ENCODE measurements at regions not wholly inside any gene's neighbourhood (a gene's known extent, or its start where the extent isn't known, plus 50 kb on each side); places are given as distances from the start of the nearest gene placed in this dataset.

- no peaks in the 10 kb centered on the region for H3K27me3 Mint-ChIP-seq (ENCODE audit: low read depth)
- H3K27ac Mint-ChIP-seq (ENCODE audit: unreplicated experiment) = no peak overlapping the region
- TF ChIP-seq CTCF (conservative IDR thresholded peaks at IDR 0.05) = no peak
- H3K9me3 Mint-ChIP-seq = no peaks in the 10 kb centered on the region
- H3K4me1 Mint-ChIP-seq = no peaks in the 10 kb centered on the region
- no peak for DNase-seq (ENCODE audit: low read depth, low spot score)
- no peak overlapping the region for H3K4me3 Mint-ChIP-seq
- no peaks in the 10 kb centered on the region for H3K36me3 Mint-ChIP-seq (ENCODE audit: low read depth)
Measured at GRCh38 chr7:13538669-13539068, 450.8 kb downstream of the ETV1 start.

GRCh38 chr7:13540429-13540828, 449.0 kb downstream of the ETV1 start:
- Mint-ChIP-seq H3K4me1 (no peaks in the 10 kb centered on the region), H3K9me3 (no peaks in the 10 kb centered on the region), H3K4me3 (no peak overlapping the region), H3K27ac (ENCODE audit: unreplicated experiment) (no peak overlapping the region), H3K36me3 (ENCODE audit: low read depth) (no peaks in the 10 kb centered on the region), H3K27me3 (ENCODE audit: low read depth) (no peaks in the 10 kb centered on the region)
- no peak for TF ChIP-seq CTCF (conservative IDR thresholded peaks at IDR 0.05)
- DNase-seq (ENCODE audit: low read depth, low spot score) = no peak

GRCh38 chr7:13541326-13541725, 448.1 kb downstream of the ETV1 start:
- DNase-seq (ENCODE audit: low read depth, low spot score) = no peak
- no peak overlapping the region for H3K27ac Mint-ChIP-seq (ENCODE audit: unreplicated experiment)
- no peaks in the 10 kb centered on the region for H3K4me1 Mint-ChIP-seq
- no peak for TF ChIP-seq CTCF (conservative IDR thresholded peaks at IDR 0.05)
- no peaks in the 10 kb centered on the region for H3K27me3 Mint-ChIP-seq (ENCODE audit: low read depth)
- H3K4me3 Mint-ChIP-seq = no peak overlapping the region
- H3K36me3 Mint-ChIP-seq (ENCODE audit: low read depth) = no peaks in the 10 kb centered on the region
- H3K9me3 Mint-ChIP-seq = no peaks in the 10 kb centered on the region

GRCh38 chr7:13542451-13542850, 447.0 kb downstream of the ETV1 start:
- no peak overlapping the region for H3K4me3 Mint-ChIP-seq

GRCh38 chr7:13551503-13551902, 438.0 kb downstream of the ETV1 start:
- TF ChIP-seq CTCF (conservative IDR thresholded peaks at IDR 0.05) = no peak

More at GRCh38 chr7:13542451-13542850, 447.0 kb downstream of the ETV1 start:
- no peak for TF ChIP-seq CTCF (conservative IDR thresholded peaks at IDR 0.05)
- Mint-ChIP-seq H3K27ac (ENCODE audit: unreplicated experiment) (no peak overlapping the region), H3K4me1 (no peaks in the 10 kb centered on the region), H3K36me3 (ENCODE audit: low read depth) (no peaks in the 10 kb centered on the region), H3K27me3 (ENCODE audit: low read depth) (no peaks in the 10 kb centered on the region), H3K9me3 (no peaks in the 10 kb centered on the region)
- no peak for DNase-seq (ENCODE audit: low read depth, low spot score)

GRCh38 chr7:13560441-13560840, 429.0 kb downstream of the ETV1 start:
- Mint-ChIP-seq H3K4me3 (no peak overlapping the region), H3K9me3 (no peaks in the 10 kb centered on the region), H3K36me3 (ENCODE audit: low read depth) (no peaks in the 10 kb centered on the region), H3K4me1 (no peaks in the 10 kb centered on the region), H3K27ac (ENCODE audit: unreplicated experiment) (no peak overlapping the region), H3K27me3 (ENCODE audit: low read depth) (no peaks in the 10 kb centered on the region)
- no peak for TF ChIP-seq CTCF (conservative IDR thresholded peaks at IDR 0.05)
- no peak for DNase-seq (ENCODE audit: low read depth, low spot score)

More at GRCh38 chr7:13551503-13551902, 438.0 kb downstream of the ETV1 start:
- Mint-ChIP-seq H3K27ac (ENCODE audit: unreplicated experiment) (no peak overlapping the region), H3K27me3 (ENCODE audit: low read depth) (no peaks in the 10 kb centered on the region), H3K4me3 (no peak overlapping the region), H3K9me3 (peaks cover 3% of the 10 kb centered on the region), H3K36me3 (ENCODE audit: low read depth) (no peaks in the 10 kb centered on the region), H3K4me1 (no peaks in the 10 kb centered on the region)
- no peak for DNase-seq (ENCODE audit: low read depth, low spot score)
